GM21423 (cell line): ENCODE measurements at regions not wholly inside any gene's neighbourhood (a gene's known extent, or its start where the extent isn't known, plus 50 kb on each side); places are given as distances from the start of the nearest gene placed in this dataset.
"Not testable (repeated sequence)": the region's sequence is repeated elsewhere in the genome, so short reads cannot be mapped to it uniquely, and the experiment has no call there.

ENCODE experiments used
- ATAC-seq: cut with Tn5 transposase; IDR thresholded peaks from one replicate; pipeline ENCODE4 v1.9.1; 2021; ENCODE audit warnings: mild to moderate bottlenecking, moderate library complexity; ENCODE audit not compliant: unreplicated experiment

GRCh38 chr7:15057272-15057671 is 154.7 kb upstream of the DGKB start:
- no peak for ATAC-seq

- not testable (repeated sequence) for ATAC-seq
These were observed 151.8 kb upstream of the DGKB start for GRCh38 chr7:15054304-15054703.

- no peak for ATAC-seq
These were observed 146.6 kb upstream of the DGKB start for GRCh38 chr7:15049157-15049556.

- ATAC-seq = no peak
These were observed 144.3 kb upstream of the DGKB start for GRCh38 chr7:15046861-15047260.

GRCh38 chr7:15043931-15044330 is 141.4 kb upstream of the DGKB start:
- no peak for ATAC-seq

GRCh38 chr7:15042285-15043065 is 139.9 kb upstream of the DGKB start:
- ATAC-seq = no peak

GRCh38 chr7:15041226-15041625 is 138.7 kb upstream of the DGKB start:
- no peak for ATAC-seq

- ATAC-seq = no peak
These were observed 133.3 kb upstream of the DGKB start for GRCh38 chr7:15035814-15036213.

- no peak for ATAC-seq
These were observed 130.5 kb upstream of the DGKB start for GRCh38 chr7:15033039-15033438.

- no peak for ATAC-seq
These were observed 116.4 kb upstream of the DGKB start for GRCh38 chr7:15018981-15019380.

- ATAC-seq = no peak
These were observed 114.2 kb upstream of the DGKB start for GRCh38 chr7:15016766-15017165.

GRCh38 chr7:15016315-15016667 is 113.7 kb upstream of the DGKB start:
- no peak for ATAC-seq

GRCh38 chr7:15015545-15016314 is 113.2 kb upstream of the DGKB start:
- peak; percentile 96 for ATAC-seq

- no peak for ATAC-seq
These were observed 109.6 kb upstream of the DGKB start for GRCh38 chr7:15012135-15012534.

GRCh38 chr7:15011289-15011688 is 108.7 kb upstream of the DGKB start:
- no peak for ATAC-seq

GRCh38 chr7:15007507-15007906 is 105.0 kb upstream of the DGKB start:
- ATAC-seq = no peak

GRCh38 chr7:15005672-15006071 is 103.1 kb upstream of the DGKB start:
- no peak for ATAC-seq

- no peak for ATAC-seq
These were observed 97.6 kb upstream of the DGKB start for GRCh38 chr7:15000157-15000556.

GRCh38 chr7:14999331-14999730 is 96.8 kb upstream of the DGKB start:
- no peak for ATAC-seq

GRCh38 chr7:14995774-14996173 is 93.2 kb upstream of the DGKB start:
- ATAC-seq = no peak

GRCh38 chr7:14988941-14989340 is 86.4 kb upstream of the DGKB start:
- ATAC-seq = no peak

- no peak for ATAC-seq
These were observed 76.1 kb upstream of the DGKB start for GRCh38 chr7:14978687-14979086.
